ENCODE measurements at regions not wholly inside any gene's neighbourhood (a gene's known extent, or its start where the extent isn't known, plus 50 kb on each side); places are given as distances from the start of the nearest gene placed in this dataset.

DNA sequence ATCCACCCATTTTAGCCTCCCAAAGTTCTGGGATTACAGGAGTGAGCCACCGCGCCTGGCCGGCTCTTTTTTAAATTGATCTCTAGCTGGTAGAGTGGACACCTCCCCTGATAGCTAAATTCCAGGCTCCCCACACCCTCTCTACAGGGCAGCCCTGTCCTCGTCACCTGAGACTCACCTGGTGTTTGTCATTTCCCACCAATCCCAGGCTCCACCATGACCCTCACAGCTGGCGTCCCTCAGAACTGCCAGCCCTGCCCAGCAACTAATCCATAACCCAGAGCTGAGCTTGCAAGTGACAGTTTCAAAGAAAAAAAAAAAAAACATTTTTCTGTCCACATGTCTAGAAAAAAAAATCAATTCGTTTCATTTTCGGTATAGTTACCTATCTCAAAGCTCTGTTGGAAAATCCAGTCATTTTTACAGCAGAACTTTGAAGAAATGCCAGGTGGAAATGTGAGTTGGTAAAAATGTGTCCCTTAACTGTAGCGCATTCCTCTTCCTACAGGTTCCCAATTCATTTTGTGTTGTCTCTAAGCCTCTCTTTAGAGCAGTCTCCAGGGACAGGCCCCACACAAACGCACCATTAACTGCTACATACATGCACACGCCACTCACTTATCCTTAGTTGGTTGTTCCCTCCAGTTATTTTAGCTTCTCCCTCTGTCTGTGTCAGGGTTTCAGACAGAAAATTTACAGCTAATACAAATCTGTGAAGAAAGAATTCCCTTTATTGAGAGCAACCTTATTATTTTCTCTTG lies 294.7 kb downstream of the FBXO15 start:
- no peak for DNase-seq

DNA sequence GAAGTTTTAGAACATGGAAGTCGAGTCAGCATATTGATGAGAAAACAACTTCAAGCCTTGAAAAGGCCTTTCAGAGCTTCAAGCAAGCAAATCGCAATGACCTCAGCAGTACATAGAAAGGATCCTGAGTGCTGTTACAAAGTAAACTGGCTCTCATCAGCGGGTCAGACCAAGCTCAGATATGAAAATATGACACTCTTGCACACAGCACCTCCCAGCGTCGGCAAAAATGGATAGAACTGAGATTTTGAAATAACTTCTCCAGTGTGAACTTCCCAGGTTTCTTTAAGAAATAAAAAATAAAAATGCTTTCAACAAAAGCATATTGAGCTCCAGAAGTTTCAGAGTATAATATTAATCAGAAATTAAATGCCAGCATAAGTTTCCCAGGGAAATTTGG lies 296.9 kb downstream of the FBXO15 start:
- no peak for DNase-seq

DNA sequence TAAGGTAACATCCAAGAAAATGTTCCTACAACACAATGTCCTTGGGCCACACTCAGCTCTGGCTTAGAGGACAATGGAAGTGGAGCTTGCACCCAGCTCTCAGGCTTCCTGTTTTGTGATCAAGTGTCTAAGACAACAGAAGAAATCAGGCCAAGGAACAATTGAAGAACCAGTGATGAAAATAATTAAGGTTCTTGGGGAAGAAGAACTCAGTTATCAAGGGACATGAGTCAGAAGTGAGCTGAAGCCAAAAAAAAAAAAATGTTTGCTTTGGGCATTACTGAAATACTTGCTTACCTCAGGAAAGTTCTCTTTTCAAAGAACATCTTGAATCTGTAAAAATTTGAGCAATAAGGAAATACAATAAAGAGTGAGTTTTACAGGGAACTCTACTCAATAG lies 299.0 kb downstream of the FBXO15 start:
- no peak for DNase-seq

DNA sequence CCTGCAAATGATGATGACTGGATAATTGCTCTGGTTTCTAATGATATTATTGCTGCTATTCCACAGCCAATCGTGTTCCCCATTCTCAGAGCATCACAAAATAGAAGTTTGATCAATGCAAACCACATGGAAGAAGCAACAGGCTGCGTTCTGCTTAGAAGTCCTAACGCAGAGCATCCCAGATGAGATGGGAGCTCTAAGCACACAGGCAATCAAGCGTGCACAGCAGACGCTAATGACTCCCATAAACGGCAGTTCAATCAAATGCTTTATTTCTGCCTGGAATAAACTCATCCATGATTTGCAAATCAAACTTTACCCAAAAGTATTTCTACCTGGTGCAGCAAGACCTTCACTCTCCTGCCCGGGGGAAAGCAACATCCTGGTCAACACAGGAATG lies 304.2 kb downstream of the FBXO15 start:
- DNase-seq = no peak

DNA sequence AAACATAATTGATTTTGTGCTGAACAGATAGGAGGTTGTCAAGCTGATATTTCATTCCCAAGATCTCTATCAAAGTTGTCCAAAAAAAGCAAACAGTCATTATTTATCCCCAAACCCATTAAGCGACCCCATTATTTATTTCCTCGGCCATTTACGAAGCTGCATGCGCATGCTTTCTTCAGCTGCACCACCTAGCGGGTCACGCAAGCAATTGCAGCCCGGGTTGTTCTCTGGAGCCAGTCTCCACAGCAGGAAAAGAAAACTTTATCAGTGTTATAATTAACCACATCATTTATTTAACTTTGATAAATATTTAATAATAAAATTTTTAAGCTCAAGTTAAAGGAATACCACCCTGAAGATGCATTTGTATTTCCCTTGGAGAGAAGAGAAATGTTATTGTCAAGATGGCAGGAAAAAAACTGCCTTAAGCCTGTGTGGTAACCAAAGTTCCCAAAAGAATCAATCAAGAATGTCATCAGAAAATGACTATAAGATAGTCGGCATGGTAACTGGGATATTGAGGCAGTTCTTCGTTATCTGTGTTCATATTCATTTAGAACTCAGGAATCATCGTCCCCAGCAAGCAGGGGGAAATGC lies 304.7 kb downstream of the FBXO15 start:
- peak; percentile 31 for DNase-seq

DNA sequence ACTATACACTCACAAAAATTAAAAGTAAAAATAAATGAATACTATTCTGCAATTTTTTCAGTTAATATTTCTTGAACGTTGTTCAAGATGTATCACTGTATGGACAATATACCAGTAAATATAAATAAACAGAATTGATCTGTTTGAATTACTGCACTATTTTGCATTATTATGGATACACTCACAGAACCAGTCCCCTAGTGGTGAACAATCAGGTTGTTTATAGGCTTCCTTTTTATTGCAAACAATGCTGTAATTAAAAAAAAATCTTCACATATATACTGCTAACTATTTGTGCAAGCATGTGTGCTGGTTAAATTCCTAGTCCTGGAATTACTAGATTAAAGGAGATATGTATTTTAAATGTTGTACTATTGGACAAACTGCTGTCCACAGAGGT lies 306.0 kb downstream of the FBXO15 start:
- no peak for DNase-seq

DNA sequence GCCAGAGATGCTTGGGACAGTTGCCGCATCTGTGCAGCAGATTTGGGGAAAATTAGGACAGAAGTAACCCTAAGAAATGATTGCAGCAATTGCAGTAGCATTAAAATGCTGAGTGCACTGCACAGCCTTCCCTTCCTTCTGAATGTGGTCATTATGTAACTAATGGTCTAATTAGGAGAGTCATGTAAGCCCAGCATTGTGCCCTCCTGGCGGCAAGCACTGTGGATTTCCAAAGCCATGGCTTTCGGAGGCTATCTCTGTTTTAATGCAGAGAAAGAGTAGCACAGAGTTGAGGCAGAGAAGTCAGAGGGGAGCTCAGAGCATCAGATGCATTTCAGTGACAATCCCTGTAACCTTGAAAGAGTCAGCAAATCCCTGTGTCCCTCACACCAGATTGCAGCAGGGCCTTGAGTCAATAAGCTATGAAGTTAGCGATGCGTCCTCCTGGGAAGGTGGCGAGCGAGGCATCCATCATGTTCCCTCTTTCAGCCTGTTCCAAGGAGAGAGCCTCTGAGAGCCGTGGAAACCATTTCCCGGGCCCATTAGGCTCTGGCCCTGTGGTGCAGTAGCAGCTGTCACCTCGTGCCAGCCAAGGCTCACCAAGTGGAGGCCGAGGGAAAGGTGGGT lies 307.2 kb downstream of the FBXO15 start:
- DNase-seq = peak; percentile 4

DNA sequence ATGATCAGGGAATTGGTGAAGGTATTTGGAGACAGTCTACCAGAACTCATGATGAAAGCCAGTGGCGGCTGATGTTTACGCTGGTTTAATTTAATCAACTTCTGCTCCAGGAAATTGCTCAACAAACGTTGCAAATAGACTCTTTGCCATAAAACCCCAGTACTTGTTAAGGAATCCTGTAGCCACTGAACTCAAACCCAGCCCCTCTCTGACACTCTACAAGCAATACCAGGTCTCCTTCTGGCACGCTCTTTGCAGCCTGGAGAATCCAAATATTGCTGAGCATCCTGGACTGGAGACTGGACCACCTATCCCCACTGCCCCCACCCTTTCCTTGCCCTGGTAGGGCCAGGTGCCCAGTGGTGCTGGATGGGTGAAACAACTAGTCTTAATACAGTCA lies 308.2 kb downstream of the FBXO15 start:
- DNase-seq = no peak

DNA sequence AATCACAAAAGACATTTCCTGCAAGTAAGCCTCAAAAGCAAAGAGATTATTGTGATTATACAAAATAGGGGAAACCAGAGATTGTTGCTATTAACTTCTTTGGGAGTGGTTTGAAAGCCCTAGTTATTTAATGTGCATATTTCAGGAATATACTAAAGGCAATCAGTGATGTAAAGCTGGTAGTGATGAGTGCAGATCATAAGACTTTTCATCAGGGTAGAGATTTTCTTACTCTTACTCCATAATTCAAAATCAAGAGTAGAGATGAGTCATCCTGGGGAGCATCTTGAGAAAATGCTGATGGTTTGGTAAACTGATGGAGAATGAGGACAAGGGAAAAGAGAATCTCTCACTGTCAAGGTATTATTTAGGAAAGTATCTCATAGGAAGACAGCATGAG lies 309.5 kb downstream of the FBXO15 start:
- DNase-seq = no peak

DNA sequence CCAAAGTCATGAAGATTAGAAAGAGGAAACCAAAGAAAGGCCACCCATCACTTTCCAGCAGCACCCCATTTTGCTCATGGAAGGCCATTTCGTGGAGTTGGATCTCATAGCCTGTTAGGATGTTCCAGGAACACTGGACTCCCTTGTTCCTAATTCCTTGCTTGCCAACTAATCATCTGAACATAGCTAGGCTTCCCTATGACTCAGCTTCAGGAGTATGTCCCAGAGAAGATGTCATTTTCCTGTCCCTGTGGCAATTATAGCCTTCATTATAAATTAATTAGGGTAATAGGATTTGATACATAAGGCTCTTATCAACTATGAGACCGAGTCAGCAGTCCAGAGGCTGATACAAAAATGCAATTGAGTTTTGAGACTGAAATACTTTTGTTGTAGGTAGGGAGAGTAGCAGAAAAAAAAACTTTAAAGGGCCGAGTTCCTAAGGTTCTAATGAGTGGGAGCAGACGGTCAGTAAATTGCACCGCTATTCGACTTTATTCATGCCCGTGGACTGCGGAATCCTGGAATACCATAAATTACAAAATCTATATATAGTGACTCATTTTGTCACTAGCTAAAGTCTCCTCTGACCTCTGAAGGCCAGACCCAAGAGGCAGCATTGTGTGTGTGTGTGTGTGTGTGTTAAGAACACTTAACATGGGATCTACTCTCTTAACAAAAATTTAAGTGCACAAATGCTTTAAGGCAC lies 311.8 kb downstream of the FBXO15 start:
- no peak for DNase-seq

DNA sequence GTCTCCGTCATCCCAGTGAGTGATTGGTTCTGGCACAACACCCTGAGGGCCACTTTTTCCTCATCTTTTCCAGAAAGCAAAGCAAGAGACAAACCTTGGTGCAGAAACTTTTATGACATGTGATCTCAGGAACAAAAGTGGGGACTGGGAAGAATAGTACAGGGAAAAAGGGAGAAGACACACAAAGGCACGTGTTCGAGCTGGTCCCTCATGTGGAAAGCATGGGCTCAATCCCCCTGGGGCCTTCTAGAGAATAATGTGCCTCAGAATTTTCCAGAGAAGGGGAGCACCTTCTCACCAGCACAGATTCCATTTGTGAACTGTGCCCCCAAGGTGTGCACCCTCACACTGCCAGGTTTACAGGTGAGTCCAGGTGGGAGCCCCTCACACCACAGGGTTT lies 312.6 kb downstream of the FBXO15 start:
- no peak for DNase-seq

DNA sequence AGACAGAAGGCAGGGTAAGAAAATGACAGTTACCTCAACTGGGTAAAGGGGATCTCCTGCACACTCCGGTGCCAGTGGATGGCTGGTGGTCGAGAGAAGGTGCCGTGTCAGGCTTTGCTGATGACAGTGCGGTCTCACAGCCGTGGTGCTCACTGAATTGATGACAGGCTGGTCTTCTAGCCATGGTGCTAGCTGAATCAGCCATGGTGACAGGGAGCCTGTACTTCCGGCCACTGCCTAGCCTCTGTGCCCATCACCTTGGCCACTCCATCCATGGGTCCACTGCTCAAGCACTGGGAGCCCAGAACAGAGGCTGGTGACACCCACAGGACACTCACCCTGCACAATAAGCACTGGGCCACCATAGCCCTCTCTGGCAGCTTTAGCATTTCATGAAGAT lies 315.9 kb downstream of the FBXO15 start:
- DNase-seq = no peak

DNA sequence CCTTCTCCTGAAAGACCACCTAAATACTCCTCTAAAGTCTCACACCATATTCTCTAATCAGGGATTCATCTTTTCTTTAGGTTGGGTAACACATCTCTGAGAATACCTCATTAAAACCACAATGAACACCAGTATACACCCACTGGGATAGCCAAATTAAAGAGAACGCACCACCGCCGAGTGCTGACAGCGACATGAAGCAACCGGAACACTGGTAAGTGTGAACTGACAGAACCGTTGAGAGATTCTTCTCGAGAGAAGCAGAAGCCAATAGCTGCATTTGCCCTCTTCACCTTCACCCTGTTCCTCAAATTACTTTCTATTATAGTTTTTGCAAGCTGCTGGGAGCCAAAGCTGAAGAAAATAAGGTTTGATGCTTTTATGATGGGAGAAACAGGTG lies 318.5 kb downstream of the FBXO15 start:
- no peak for DNase-seq

DNA sequence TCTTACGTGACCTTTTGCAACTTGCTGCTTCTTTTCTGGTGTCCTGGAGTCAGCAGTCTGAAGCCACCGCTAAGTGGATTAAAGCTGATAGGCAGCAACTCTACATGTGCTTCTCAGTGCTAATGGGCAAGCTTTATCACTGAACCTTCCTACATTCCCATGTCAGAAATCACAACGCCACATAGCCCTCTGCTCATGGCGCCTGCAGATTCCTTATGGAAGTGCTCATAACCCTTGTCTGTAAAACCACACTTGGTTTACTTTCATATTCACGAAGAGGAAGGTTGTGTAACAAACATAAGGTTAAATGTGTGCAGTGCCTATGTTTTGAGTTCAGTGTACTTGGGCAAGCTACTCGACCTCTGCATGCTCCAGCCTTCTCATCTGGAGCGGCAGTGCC lies 319.8 kb downstream of the FBXO15 start:
- DNase-seq = no peak

DNA sequence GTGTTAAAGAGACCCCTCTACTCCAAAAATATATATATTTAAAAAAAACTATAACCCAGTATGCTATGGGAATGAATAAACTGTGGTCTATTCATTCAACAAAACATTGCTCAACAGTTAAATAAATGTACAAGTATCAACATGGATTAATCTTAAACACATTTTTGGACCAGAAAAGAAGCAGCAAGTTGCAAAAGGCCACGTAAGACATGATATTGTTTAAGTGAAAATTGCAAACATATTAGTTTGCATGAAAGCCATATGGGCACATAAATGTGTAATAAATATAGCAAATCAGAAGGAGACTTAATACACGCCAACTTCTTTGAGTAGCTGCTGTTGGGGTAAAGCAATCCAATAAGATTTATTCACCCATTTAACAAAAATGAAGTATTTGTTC lies 321.5 kb downstream of the FBXO15 start:
- DNase-seq = no peak

DNA sequence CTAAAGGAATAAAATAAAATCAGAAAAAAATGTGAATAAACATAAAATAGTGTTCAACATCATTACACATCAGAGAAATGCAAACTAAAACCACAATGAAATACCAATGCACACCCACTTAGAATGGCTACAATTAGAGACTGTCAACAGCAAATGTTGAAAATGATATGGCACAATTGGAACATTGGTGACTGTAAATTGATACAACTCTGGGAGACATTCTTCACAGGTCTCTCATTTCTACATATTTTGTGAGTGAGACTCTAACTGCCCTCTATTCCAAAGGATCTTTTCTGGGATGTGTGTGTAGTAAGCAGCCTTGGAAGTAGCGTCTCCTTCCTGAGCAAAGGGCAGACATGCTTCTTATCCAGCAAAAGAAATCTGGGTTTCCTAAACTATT lies 323.0 kb downstream of the FBXO15 start:
- DNase-seq = no peak

DNA sequence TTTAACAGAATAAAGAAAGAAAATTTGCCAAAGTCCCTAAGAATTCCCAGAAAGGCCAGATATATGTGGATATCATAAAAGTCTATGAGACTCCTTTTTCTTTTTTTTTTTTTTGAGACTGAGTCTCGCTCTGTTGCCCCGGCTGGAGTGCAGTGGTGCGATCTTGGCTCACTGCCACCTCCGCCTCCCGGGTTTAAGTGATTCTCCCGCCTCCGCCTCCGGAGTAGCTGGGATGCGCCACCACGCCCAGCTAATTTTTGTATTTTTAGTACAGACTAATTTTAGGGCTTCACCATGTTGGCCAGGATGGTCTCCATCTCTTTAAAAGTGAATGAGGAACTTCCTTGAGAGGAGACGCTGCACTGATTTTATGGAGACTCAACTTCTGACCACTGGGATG lies 335.2 kb downstream of the FBXO15 start:
- DNase-seq = no peak

DNA sequence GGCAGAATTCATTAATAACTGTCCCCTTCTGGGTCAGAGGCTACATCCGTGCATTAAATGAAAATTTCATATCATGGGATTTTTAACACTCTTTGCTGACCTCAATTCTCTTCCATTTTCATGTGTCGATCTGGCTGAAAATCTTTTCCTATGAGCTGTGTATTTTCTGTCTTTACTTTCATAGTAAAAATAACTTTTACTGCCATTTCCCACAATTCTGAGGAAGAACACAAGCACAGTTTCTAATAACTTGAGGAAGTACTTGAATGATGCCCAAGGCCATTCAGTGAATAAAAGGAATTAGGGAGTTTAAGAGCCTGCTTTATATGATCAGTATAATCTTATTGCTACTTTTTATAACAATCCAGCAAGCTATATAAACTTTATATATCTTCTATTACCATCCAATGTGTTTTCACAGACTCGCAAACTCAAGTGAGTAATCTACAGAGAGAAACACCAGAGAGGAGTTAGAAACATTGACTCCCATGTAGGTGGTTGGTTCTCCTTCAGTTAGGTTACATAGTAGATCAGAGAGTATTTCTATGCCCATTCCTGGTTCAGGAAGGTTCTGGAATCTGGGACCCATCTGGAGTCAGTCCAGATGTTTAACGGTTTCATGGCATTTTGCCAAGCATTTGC lies 340.0 kb downstream of the FBXO15 start:
- no peak for DNase-seq

DNA sequence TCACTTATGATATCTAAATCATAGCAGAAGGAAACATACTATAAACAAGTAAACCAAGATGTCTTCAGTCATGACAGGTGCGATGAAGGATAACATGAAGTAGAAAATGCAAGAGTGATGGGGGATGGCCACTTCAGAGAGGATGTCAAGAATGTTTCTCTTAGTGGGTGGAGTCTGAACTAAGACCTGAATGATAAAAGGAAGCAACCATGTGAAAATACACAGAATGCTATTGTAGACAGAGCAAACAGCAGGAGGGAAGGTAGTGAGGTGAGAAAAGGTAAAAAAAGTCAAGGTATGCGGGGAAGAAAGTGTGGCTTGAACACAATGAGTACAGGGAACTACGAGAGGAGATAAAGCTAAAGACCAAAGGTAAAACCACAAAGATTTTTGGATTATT lies 341.6 kb downstream of the FBXO15 start:
- no peak for DNase-seq

DNA sequence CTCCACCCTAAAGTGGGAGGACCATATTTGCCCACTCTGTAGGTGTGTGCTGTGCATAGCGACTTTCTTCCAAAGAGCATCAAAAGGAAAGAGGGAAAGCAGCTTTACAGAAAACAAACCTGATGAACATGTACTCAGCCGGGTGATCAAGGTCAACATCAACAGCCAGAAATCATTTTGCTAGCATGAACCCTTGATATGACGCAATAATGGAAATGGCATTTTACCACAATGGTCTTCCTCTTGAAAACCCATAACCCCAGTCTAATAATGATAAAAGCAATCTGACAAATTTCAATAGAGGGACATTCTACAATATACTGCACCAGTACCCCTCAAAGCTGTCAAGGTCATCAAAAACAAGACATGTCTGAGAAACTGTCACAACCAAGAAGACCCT lies 350.2 kb downstream of the FBXO15 start:
- no peak for DNase-seq

DNA sequence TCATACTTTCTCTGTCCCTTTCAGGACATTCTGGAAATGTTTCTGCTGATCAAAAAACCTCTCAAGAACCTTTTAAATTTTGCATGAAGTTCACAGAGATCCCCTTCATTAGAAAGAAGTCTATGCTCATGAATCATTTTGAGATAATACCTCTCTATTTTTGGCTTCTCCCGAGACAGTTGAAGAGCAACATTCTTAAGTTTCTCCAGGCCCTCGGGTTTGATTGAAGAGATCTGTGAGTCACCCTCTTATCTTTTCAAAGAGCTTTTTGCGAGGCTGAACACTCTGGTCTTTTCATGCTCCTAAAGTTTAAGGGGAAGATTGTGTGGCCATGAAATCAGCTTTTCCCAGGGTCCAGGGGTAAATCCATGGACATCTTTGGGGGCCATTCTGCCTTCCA lies 354.2 kb downstream of the FBXO15 start:
- no peak for DNase-seq

DNA sequence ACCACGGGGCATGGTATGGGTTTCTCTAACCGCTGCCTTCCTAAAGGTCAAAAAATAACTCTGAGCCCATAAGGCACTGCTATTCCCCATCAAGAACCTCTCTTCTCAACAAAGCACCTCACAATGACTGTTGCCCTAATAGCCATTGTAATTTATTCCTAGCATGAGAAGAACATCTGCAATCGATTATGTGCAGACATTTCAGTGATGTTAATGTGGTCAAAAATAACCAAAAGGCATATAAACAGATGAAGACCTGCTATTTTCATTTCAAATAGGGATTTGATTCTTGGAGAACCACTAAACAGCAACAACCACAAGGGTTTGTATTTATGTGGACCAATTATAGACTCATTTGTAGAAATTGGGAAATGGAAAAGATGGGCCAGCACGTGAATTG lies 356.6 kb downstream of the FBXO15 start:
- no peak for DNase-seq

DNA sequence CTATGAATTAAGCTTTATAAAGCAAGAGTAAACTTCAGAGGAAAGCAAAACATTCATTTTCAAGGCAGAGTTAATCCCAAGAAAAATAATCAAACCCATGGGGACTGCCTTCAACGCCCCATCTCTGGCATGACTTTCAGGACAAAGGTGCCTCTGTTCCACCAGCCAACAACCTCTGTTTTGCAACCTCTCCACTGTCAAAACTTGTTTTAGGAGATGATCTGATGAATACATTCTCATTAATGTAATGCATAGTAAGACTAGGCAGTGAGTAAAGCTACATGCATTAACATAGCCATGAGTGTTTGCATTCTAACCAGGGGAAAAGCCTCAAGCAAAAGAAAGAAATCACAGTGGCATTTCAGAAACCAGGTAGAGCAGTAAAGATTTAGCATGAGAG lies 357.0 kb downstream of the FBXO15 start:
- DNase-seq = no peak

Data from renal pelvis (tissue), 1 donor.